H1 (cell line): ENCODE measurements at regions not wholly inside any gene's neighbourhood (a gene's known extent, or its start where the extent isn't known, plus 50 kb on each side); places are given as distances from the start of the nearest gene placed in this dataset.

Experiments used
- CTCF ChIA-PET: fragments of 300-600 bp; sonication (Branson Sonifier 250); formaldehyde crosslinking; loops from one replicate; lab custom pipeline; 2021; ENCODE audit not compliant: partially characterized antibody; lab: Charles Lee
- POLR2A ChIA-PET: fragments of 300-600 bp; sonication (Branson Sonifier 250); formaldehyde crosslinking; loops from one replicate; lab custom pipeline; 2021; ENCODE audit warnings: inconsistent platforms; ENCODE audit not compliant: partially characterized antibody; lab: Charles Lee
- DNase-seq, 2 experiments: peaks; one replicate each; pipeline versions ENCODE4 v3.0.0 to v3.0.0-alpha.2; 2010 to 2022; ENCODE audit warnings: low spot score in 2 of 2, low read depth in 1 of 2, mixed read lengths in 1 of 2
- FAIRE-seq: peaks from 2 replicates; lab custom pipeline; 2011; peaks lifted over from hg19 to GRCh38; lab: Jason Lieb, UNC
- H2AFZ ChIP-seq: 2 replicates; pipeline ENCODE4 v1.8.1; 2012; ENCODE audit warnings: low read length, inconsistent platforms
- H2AK5ac ChIP-seq: 2 replicates; pipeline ENCODE4 v1.6.1; 2013; ENCODE audit warnings: low read depth, low read length
- H2BK120ac ChIP-seq: replicated peaks from 2 replicates; pipeline ENCODE3; 2013; ENCODE audit warnings: low read depth, low read length, inconsistent platforms
- H2BK12ac ChIP-seq: 2 replicates; pipeline ENCODE4 v1.6.1; 2013; ENCODE audit warnings: low read depth, low read length
- H2BK15ac ChIP-seq: 2 replicates; pipeline ENCODE4 v1.6.1; 2013; ENCODE audit warnings: low read length
- H2BK20ac ChIP-seq: 2 replicates; pipeline ENCODE4 v1.6.1; 2013; ENCODE audit warnings: low read length
- H2BK5ac ChIP-seq: 2 replicates; pipeline ENCODE4 v1.6.1; 2013; ENCODE audit warnings: low read depth, low read length
- H3K14ac ChIP-seq: 2 replicates; pipeline ENCODE4 v1.6.1; 2013; ENCODE audit warnings: inconsistent platforms; ENCODE audit not compliant: insufficient read length
- H3K18ac ChIP-seq: 2 replicates; pipeline ENCODE4 v1.6.1; 2013; ENCODE audit warnings: low read length; ENCODE audit errors: extremely low read depth
- H3K23ac ChIP-seq: 2 replicates; pipeline ENCODE4 v1.6.1; 2013; ENCODE audit warnings: inconsistent platforms; ENCODE audit not compliant: insufficient read length
- H3K23me2 ChIP-seq: 2 replicates; pipeline ENCODE4 v1.6.1; 2013; ENCODE audit warnings: low read depth, low read length
- H3K27ac ChIP-seq: 2 replicates; pipeline ENCODE4 v1.6.1; 2011; ENCODE audit warnings: low read depth, low read length, inconsistent platforms
- H3K27me3 ChIP-seq, 4 experiments: replicated peaks in 1 of 4; 1 replicate in 1 of 4; 2 replicates in 3 of 4; pipeline versions ENCODE4 v1.6.1 to v1.8.1; 2011 to 2013; ENCODE audit warnings: low read length in 3 of 4, mild to moderate bottlenecking in 3 of 4, inconsistent platforms in 2 of 4, mixed read lengths in 2 of 4, moderate library complexity in 1 of 4; ENCODE audit not compliant: control insufficient read depth in 3 of 4, insufficient read depth in 3 of 4; ENCODE audit errors: extremely low read depth in 1 of 4
- H3K36me3 ChIP-seq, 4 experiments: 2 replicates each; pipeline versions ENCODE4 v1.6.1 to v1.8.1; 2011 to 2013; ENCODE audit warnings: mild to moderate bottlenecking in 4 of 4, low read length in 3 of 4, moderate library complexity in 2 of 4, control low read depth in 1 of 4, inconsistent platforms in 1 of 4; ENCODE audit not compliant: insufficient read depth in 4 of 4, control insufficient read depth in 2 of 4
- H3K4ac ChIP-seq: replicated peaks from 2 replicates; pipeline ENCODE3; 2013; ENCODE audit warnings: low read length, low read depth, mixed read lengths, inconsistent platforms; ENCODE audit not compliant: insufficient read length
- H3K4me1 ChIP-seq, 4 experiments: replicated peaks in 1 of 4; 1 replicate in 1 of 4; 2 replicates in 3 of 4; pipeline versions ENCODE4 v1.6.1 to v1.8.1; 2011 to 2013; ENCODE audit warnings: low read length in 3 of 4, inconsistent platforms in 2 of 4, mixed read lengths in 1 of 4; ENCODE audit not compliant: insufficient read depth in 4 of 4, control insufficient read depth in 3 of 4
- H3K4me2 ChIP-seq, 2 experiments: 2 replicates each; pipeline versions ENCODE4 v1.6.1 to v1.8.1; 2011 to 2013; ENCODE audit warnings: low read depth in 2 of 2, low read length in 2 of 2, control low read depth in 1 of 2, inconsistent platforms in 1 of 2, mild to moderate bottlenecking in 1 of 2; ENCODE audit not compliant: insufficient read depth in 1 of 2
- H3K4me3 ChIP-seq, 4 experiments: fragments of 200-600, 300-600 bp in 1 of 4; sonication (generic), shearing (Covaris generic), sonication (Bioruptor Twin) in 1 of 4; 2 replicates each; pipeline versions ENCODE4 v1.5.1 to v1.8.1; 2011 to 2016; ENCODE audit warnings: low read length in 4 of 4, low read depth in 3 of 4, control low read depth in 2 of 4, inconsistent platforms in 2 of 4, mild to moderate bottlenecking in 2 of 4, mixed read lengths in 1 of 4, moderate library complexity in 1 of 4; ENCODE audit not compliant: insufficient read depth in 2 of 4; ENCODE audit errors: extremely low read depth in 1 of 4
- H3K56ac ChIP-seq: replicated peaks from 2 replicates; pipeline ENCODE3; 2013; ENCODE audit warnings: low read depth, mild to moderate bottlenecking, mixed read lengths, low read length, inconsistent platforms; ENCODE audit not compliant: insufficient read length
- H3K79me1 ChIP-seq: 2 replicates; pipeline ENCODE4 v1.6.1; 2013; ENCODE audit warnings: low read depth, low read length, control low read depth
- H3K79me2 ChIP-seq, 2 experiments: 2 replicates each; pipeline versions ENCODE4 v1.6.1 to v1.8.1; 2012 to 2013; ENCODE audit warnings: low read length in 2 of 2, mild to moderate bottlenecking in 2 of 2, inconsistent platforms in 1 of 2; ENCODE audit not compliant: insufficient read depth in 2 of 2, control insufficient read depth in 1 of 2
- H3K9ac ChIP-seq, 4 experiments: replicated peaks in 1 of 4; 1 replicate in 1 of 4; 2 replicates in 3 of 4; pipeline versions ENCODE4 v1.6.1 to v1.8.1; 2011 to 2013; ENCODE audit warnings: low read depth in 3 of 4, low read length in 3 of 4, control low read depth in 2 of 4, mild to moderate bottlenecking in 2 of 4, moderate library complexity in 2 of 4, inconsistent platforms in 1 of 4; ENCODE audit errors: extremely low read depth in 1 of 4
- H3K9me3 ChIP-seq, 2 experiments: 2 replicates each; pipeline versions ENCODE4 v1.6.1 to v1.8.1; 2012 to 2013; ENCODE audit warnings: mild to moderate bottlenecking in 2 of 2, moderate library complexity in 2 of 2, control low read depth in 1 of 2, inconsistent platforms in 1 of 2, low read depth in 1 of 2, low read length in 1 of 2, mixed read lengths in 1 of 2; ENCODE audit not compliant: insufficient read depth in 2 of 2
- H4K20me1 ChIP-seq, 2 experiments: replicated peaks in 1 of 2; 2 replicates each; pipeline versions ENCODE3 to v1.8.1; 2011 to 2013; ENCODE audit warnings: inconsistent platforms in 2 of 2, low read length in 2 of 2, mild to moderate bottlenecking in 1 of 2; ENCODE audit not compliant: insufficient read depth in 2 of 2, control insufficient read depth in 1 of 2
- H4K5ac ChIP-seq: 2 replicates; pipeline ENCODE4 v1.6.1; 2013; ENCODE audit warnings: low read length, low read depth, mixed read lengths, inconsistent platforms; ENCODE audit not compliant: insufficient read length
- H4K8ac ChIP-seq: 2 replicates; pipeline ENCODE4 v1.8.0; 2013; ENCODE audit warnings: mild to moderate bottlenecking, moderate library complexity, low read length, inconsistent platforms; ENCODE audit not compliant: insufficient read depth; ENCODE audit errors: extremely low read depth
- H4K91ac ChIP-seq: replicated peaks from 2 replicates; pipeline ENCODE3; 2013; ENCODE audit warnings: low read length, mixed read lengths, inconsistent platforms; ENCODE audit not compliant: insufficient read length
- JUN ChIP-seq: IDR thresholded peaks from 2 replicates; pipeline ENCODE4 v1.6.1; 2011; ENCODE audit warnings: low read depth, mild to moderate bottlenecking, improper control_type of control experiment, low read length
- SRF ChIP-seq: IDR thresholded peaks from 2 replicates; pipeline ENCODE4 v1.6.1; 2011; ENCODE audit warnings: mild to moderate bottlenecking, low read depth, low read length, moderate library complexity
- YY1 ChIP-seq: IDR thresholded peaks from 2 replicates; pipeline ENCODE4 v1.6.1; 2011; ENCODE audit warnings: low read depth, mild to moderate bottlenecking, low read length
- WGBS, 2 experiments: shearing (Covaris generic) in 1 of 2; methylation state at CpG; one replicate each; pipeline versions ENCODE4 v1.1.6 to v1.1.7; 2013 to 2015; ENCODE audit warnings: low lambda C conversion rate in 2 of 2, mixed read lengths in 2 of 2, inconsistent platforms in 1 of 2, low coverage in 1 of 2, missing lambda C conversion rate in 1 of 2; ENCODE audit not compliant: insufficient replicate concordance in 2 of 2, insufficient coverage in 1 of 2, insufficient read length in 1 of 2; ENCODE audit errors: extremely low coverage in 1 of 2, missing lambda C conversion rate in 1 of 2; 5-methylcytosine and 5-hydroxymethylcytosine counted together
- TF ChIP-seq, protein P1 (sequence below): IDR thresholded peaks from 2 replicates; pipeline ENCODE4 v1.6.1; 2011; ENCODE audit warnings: low read length, improper control_type of control experiment
- TF ChIP-seq, protein P2 (sequence below): IDR thresholded peaks from 2 replicates; pipeline ENCODE4 v1.6.1; 2012; ENCODE audit warnings: low read length, inconsistent platforms

DNA sequence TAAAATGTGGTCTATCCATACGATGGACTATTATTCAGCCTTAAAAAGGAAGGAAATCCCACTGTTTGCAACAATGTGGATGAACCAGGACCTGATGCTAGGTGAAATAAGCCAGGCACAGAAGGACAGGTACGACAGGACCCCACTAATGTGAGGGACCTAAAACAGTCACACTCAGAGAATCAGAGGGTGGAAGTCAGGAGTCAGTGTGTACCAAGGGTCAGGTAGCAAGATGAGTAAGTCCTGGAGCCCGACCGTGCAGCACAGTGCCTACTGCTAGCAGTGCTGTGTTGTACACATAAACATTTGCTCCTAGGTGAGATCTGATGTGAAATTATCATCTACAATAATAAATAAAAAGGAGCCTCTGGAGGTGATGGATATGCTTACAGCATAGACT is 322.3 kb downstream of the GLRX3 start:
- no peaks in the 10 kb centered on the region for H3K27me3 ChIP-seq
- H3K4ac ChIP-seq: no peak overlapping the region
- POLR2A ChIA-PET: no interaction called here
- H3K79me1 ChIP-seq: no peaks in the 10 kb centered on the region
- no peak for FAIRE-seq
- H4K8ac ChIP-seq: no peak overlapping the region
- H4K91ac ChIP-seq: no peak overlapping the region
- H3K79me2 ChIP-seq: no peaks in the 10 kb centered on the region
- H3K4me1 ChIP-seq: no peaks in the 10 kb centered on the region
- H3K18ac ChIP-seq: no peak overlapping the region
- H3K4me2 ChIP-seq: no peak overlapping the region
- no peak overlapping the region for H3K4me3 ChIP-seq
- H3K23ac ChIP-seq: no peak overlapping the region
- no peak overlapping the region for H2BK5ac ChIP-seq
- no peak overlapping the region for H3K14ac ChIP-seq
- H3K56ac ChIP-seq: no peak overlapping the region
- H2BK12ac ChIP-seq: no peak overlapping the region
- CTCF ChIA-PET: no interaction called here
- WGBS, 2 experiments: 93% methylated on average over 4 of the region's 4 CpGs; no CpG with 5 or more reads in 1 of the 2 experiments
- no peak overlapping the region for H3K9ac ChIP-seq
- no peak overlapping the region for H2BK20ac ChIP-seq
- H3K23me2 ChIP-seq: no peaks in the 10 kb centered on the region
- H4K5ac ChIP-seq: no peak overlapping the region
- no peaks in the 10 kb centered on the region for H3K9me3 ChIP-seq
- DNase-seq: peak in 1 of 2 experiments; percentile 4
- no peak overlapping the region for H2AFZ ChIP-seq
- H3K36me3 ChIP-seq: no peaks in the 10 kb centered on the region
- H4K20me1 ChIP-seq: no peaks in the 10 kb centered on the region
- H2BK15ac ChIP-seq: no peak overlapping the region
- TF ChIP-seq, protein P1, sequence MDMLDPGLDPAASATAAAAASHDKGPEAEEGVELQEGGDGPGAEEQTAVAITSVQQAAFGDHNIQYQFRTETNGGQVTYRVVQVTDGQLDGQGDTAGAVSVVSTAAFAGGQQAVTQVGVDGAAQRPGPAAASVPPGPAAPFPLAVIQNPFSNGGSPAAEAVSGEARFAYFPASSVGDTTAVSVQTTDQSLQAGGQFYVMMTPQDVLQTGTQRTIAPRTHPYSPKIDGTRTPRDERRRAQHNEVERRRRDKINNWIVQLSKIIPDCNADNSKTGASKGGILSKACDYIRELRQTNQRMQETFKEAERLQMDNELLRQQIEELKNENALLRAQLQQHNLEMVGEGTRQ: no peak
- TF ChIP-seq YY1: no peak
- no peak for TF ChIP-seq SRF
- TF ChIP-seq, protein P2, sequence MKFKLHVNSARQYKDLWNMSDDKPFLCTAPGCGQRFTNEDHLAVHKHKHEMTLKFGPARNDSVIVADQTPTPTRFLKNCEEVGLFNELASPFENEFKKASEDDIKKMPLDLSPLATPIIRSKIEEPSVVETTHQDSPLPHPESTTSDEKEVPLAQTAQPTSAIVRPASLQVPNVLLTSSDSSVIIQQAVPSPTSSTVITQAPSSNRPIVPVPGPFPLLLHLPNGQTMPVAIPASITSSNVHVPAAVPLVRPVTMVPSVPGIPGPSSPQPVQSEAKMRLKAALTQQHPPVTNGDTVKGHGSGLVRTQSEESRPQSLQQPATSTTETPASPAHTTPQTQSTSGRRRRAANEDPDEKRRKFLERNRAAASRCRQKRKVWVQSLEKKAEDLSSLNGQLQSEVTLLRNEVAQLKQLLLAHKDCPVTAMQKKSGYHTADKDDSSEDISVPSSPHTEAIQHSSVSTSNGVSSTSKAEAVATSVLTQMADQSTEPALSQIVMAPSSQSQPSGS: no peak
- no peak for TF ChIP-seq JUN
- H2AK5ac ChIP-seq: no peak overlapping the region
- no peak overlapping the region for H3K27ac ChIP-seq
- no peak overlapping the region for H2BK120ac ChIP-seq
